Neural crest cell (in vitro differentiated cells): ENCODE measurements at regions not wholly inside any gene's neighbourhood (a gene's known extent, or its start where the extent isn't known, plus 50 kb on each side); places are given as distances from the start of the nearest gene placed in this dataset.

Experiments used
- DNase-seq: peaks from one replicate; pipeline ENCODE4 v3.0.0; 2021; ENCODE audit warnings: low read depth, mixed read lengths, low spot score
- H3K27ac Mint-ChIP-seq: one replicate; pipeline ENCODE4 v1.8.0; 2021; ENCODE audit warnings: mild to moderate bottlenecking, mixed read lengths; ENCODE audit not compliant: unreplicated experiment
- H3K27me3 Mint-ChIP-seq: 2 replicates; pipeline ENCODE4 v1.8.0; 2021; ENCODE audit warnings: low read depth, mild to moderate bottlenecking, mixed read lengths
- H3K36me3 Mint-ChIP-seq: 2 replicates; pipeline ENCODE4 v1.8.0; 2021; ENCODE audit warnings: low read depth, mild to moderate bottlenecking, mixed read lengths
- H3K4me1 Mint-ChIP-seq: 2 replicates; pipeline ENCODE4 v1.8.0; 2021; ENCODE audit warnings: mixed read lengths
- H3K4me3 Mint-ChIP-seq: one replicate; pipeline ENCODE4 v1.8.0; 2021; ENCODE audit warnings: mild to moderate bottlenecking, mixed read lengths
- H3K9me3 Mint-ChIP-seq: 2 replicates; pipeline ENCODE4 v1.8.0; 2021; ENCODE audit warnings: mixed read lengths
- CTCF ChIP-seq: fragments of 200-600 bp; sonication (generic); conservative IDR thresholded peaks from 2 replicates; pipeline ENCODE4 v1.5.0; 2021; ENCODE audit warnings: antibody characterized with exemption, mild to moderate bottlenecking

- Mint-ChIP-seq H3K9me3 (peaks cover 3% of the 10 kb centered on the region), H3K4me1 (peaks cover 17% of the 10 kb centered on the region), H3K27ac (no peak overlapping the region), H3K27me3 (no peaks in the 10 kb centered on the region), H3K4me3 (no peak overlapping the region), H3K36me3 (peaks cover 2% of the 10 kb centered on the region)
- no peak for TF ChIP-seq CTCF
- DNase-seq, result no peak
These were observed 188.1 kb downstream of the QDPR start for GRCh38 chr4:17323554-17324385.

DNA sequence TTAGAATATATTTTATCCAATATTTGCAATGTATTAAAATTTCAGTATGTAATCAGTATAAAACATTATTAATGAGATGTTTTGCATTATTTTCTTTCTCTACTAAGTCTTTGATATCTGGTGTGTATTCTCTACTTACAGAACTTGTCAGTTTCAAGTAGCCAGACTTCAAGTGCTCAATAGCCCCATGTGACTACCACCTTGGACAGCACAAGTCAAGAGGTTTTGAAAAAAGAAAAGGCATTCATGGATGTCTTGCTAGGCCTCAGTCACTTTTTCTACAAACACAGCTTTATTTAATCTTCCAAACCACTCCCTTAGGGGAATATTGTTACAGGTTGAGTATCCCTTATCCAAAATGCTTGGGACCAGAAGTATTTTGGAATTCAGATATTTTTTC, 189.4 kb downstream of the QDPR start:
- H3K4me1 Mint-ChIP-seq, result peaks cover 12% of the 10 kb centered on the region

DNA sequence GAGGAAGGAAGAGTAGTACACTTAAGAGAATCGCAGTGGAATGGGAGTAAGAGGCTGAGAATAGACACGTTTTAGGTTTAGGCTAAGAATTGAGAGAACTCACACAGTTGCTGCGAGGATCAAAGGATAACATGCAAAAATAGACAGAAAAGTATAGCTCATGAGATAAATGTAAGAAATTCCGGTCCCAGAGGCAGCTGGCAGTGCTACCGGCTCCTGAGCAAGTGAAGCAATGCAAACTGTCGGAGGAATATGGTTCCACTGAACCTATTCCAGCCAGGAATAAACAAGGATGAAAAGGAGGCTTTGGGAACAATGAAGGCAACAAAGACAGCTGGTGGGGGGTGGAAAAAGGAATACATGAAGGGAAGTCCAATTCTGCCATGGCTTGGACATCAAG, 191.8 kb downstream of the QDPR start:
- peaks cover 2% of the 10 kb centered on the region for H3K36me3 Mint-ChIP-seq
- no peak for TF ChIP-seq CTCF
- no peaks in the 10 kb centered on the region for H3K27me3 Mint-ChIP-seq
- no peak overlapping the region for H3K4me3 Mint-ChIP-seq
- H3K9me3 Mint-ChIP-seq, result peaks cover 3% of the 10 kb centered on the region
- H3K27ac Mint-ChIP-seq, result no peak overlapping the region
- peaks cover 12% of the 10 kb centered on the region for H3K4me1 Mint-ChIP-seq
- DNase-seq, result no peak

More for the DNA sequence above, 189.4 kb downstream of the QDPR start:
- TF ChIP-seq CTCF, result no peak
- Mint-ChIP-seq H3K27me3 (no peaks in the 10 kb centered on the region), H3K27ac (no peak overlapping the region), H3K36me3 (peaks cover 2% of the 10 kb centered on the region), H3K4me3 (no peak overlapping the region), H3K9me3 (peaks cover 3% of the 10 kb centered on the region)
- no peak for DNase-seq

GRCh38 chr4:17317526-17317925, 194.4 kb downstream of the QDPR start:
- no peak overlapping the region for H3K27ac Mint-ChIP-seq
- peaks cover 2% of the 10 kb centered on the region for H3K36me3 Mint-ChIP-seq
- no peak for DNase-seq
- peaks cover 3% of the 10 kb centered on the region for H3K9me3 Mint-ChIP-seq
- H3K4me1 Mint-ChIP-seq, result peaks cover 4% of the 10 kb centered on the region
- H3K27me3 Mint-ChIP-seq, result no peaks in the 10 kb centered on the region
- no peak overlapping the region for H3K4me3 Mint-ChIP-seq
- no peak for TF ChIP-seq CTCF

- no peaks in the 10 kb centered on the region for H3K27me3 Mint-ChIP-seq
- no peak for DNase-seq
- no peaks in the 10 kb centered on the region for H3K4me1 Mint-ChIP-seq
- no peak for TF ChIP-seq CTCF
- no peak overlapping the region for H3K4me3 Mint-ChIP-seq
- H3K9me3 Mint-ChIP-seq, result peaks cover 3% of the 10 kb centered on the region
- H3K27ac Mint-ChIP-seq, result no peak overlapping the region
- H3K36me3 Mint-ChIP-seq, result peaks cover 2% of the 10 kb centered on the region
These were observed 195.3 kb downstream of the QDPR start for GRCh38 chr4:17316566-17316965.
